B cell (primary cell): ENCODE measurements at regions not wholly inside any gene's neighbourhood (a gene's known extent, or its start where the extent isn't known, plus 50 kb on each side); places are given as distances from the start of the nearest gene placed in this dataset.

Source experiments
- ATAC-seq: fragments of 200-7000 bp; cut with Tn5 transposase; one replicate; pipeline ENCODE4 v1.10.0; 2021; ENCODE audit warnings: low read depth, mild to moderate bottlenecking, moderate number of reproducible peaks, moderate library complexity
- CTCF ChIA-PET: fragments of 350-600 bp; sonication (Branson Sonifier 250); formaldehyde crosslinking; loops from one replicate; lab custom pipeline; 2021; ENCODE audit warnings: antibody characterized with exemption, inconsistent platforms; lab: Charles Lee
- POLR2A ChIA-PET: fragments of 350-600 bp; sonication (Branson Sonifier 250); formaldehyde crosslinking; loops from one replicate; lab custom pipeline; 2021; ENCODE audit warnings: antibody characterized with exemption; lab: Charles Lee
- DNase-seq: peaks from one replicate; pipeline ENCODE4 v3.0.0; 2013
- H2AFZ ChIP-seq: 2 replicates; pipeline ENCODE4 v1.6.1; 2012; ENCODE audit warnings: mild to moderate bottlenecking, low read depth, low read length; ENCODE audit not compliant: insufficient read depth, poor library complexity, severe bottlenecking
- H3K27ac ChIP-seq, 2 donors: 1 replicate in 1 of 2; 2 replicates in 1 of 2; pipeline ENCODE4 v1.5.1; 2012 to 2013; ENCODE audit warnings: low read length in 2 of 2, mild to moderate bottlenecking in 2 of 2, moderate library complexity in 1 of 2
- H3K27me3 ChIP-seq, 4 experiments: fragments of 200-600 bp in 1 of 4; sonication (generic) in 1 of 4; replicated peaks in 1 of 4; 1 replicate in 2 of 4; 2 replicates in 2 of 4; pipeline versions ENCODE4 v1.6.1 to v1.7.0; 2013 to 2016; ENCODE audit warnings: low read length in 3 of 4, mild to moderate bottlenecking in 2 of 4, mixed read lengths in 1 of 4, moderate library complexity in 1 of 4; ENCODE audit not compliant: insufficient read depth in 4 of 4, control insufficient read depth in 3 of 4; ENCODE audit errors: control extremely low read depth in 1 of 4
- H3K36me3 ChIP-seq, 2 experiments: replicated peaks in 1 of 2; 1 replicate in 1 of 2; 2 replicates in 1 of 2; pipeline versions ENCODE4 v1.6.1 to v1.7.1; 2013; ENCODE audit warnings: low read length in 1 of 2; ENCODE audit not compliant: insufficient read depth in 2 of 2, control insufficient read depth in 1 of 2; ENCODE audit errors: control extremely low read depth in 1 of 2, extremely low read depth in 1 of 2
- H3K4me1 ChIP-seq, 2 donors: fragments of 200-600 bp in 1 of 2; sonication (generic) in 1 of 2; 1 replicate in 1 of 2; 2 replicates in 1 of 2; pipeline versions ENCODE4 v1.5.1 to v1.6.1; 2013 to 2017; ENCODE audit warnings: low read length in 2 of 2; ENCODE audit not compliant: control insufficient read depth in 2 of 2, insufficient read depth in 2 of 2
- H3K4me2 ChIP-seq: replicated peaks from 2 replicates; pipeline ENCODE3; 2012; ENCODE audit warnings: mild to moderate bottlenecking, low read depth, low read length; ENCODE audit not compliant: poor library complexity, severe bottlenecking
- H3K4me3 ChIP-seq, 5 experiments: fragments of 200-600 bp in 1 of 5; sonication (generic) in 1 of 5; 1 replicate in 3 of 5; 2 replicates in 2 of 5; pipeline versions ENCODE4 v1.5.1 to v1.7.0; 2011 to 2016; ENCODE audit warnings: low read length in 4 of 5, mild to moderate bottlenecking in 4 of 5, low read depth in 2 of 5, control low read depth in 1 of 5, moderate library complexity in 1 of 5; ENCODE audit not compliant: insufficient read depth in 1 of 5; ENCODE audit errors: control extremely low read depth in 1 of 5, extremely low read depth in 1 of 5
- H3K79me2 ChIP-seq: fragments of 200-600 bp; sonication (generic); one replicate; pipeline ENCODE4 v1.6.0; 2016; ENCODE audit warnings: low read length; ENCODE audit not compliant: control insufficient read depth, insufficient read depth
- H3K9ac ChIP-seq: fragments of 200-600 bp; sonication (generic); 2 replicates; pipeline ENCODE4 v1.6.1; 2017; ENCODE audit warnings: mild to moderate bottlenecking, low read length, moderate library complexity
- H3K9me3 ChIP-seq, 3 donors: one replicate each; pipeline versions ENCODE4 v1.6.1 to v1.7.1; 2013; ENCODE audit warnings: low read length in 2 of 3; ENCODE audit not compliant: control insufficient read depth in 2 of 3, insufficient read depth in 1 of 3; ENCODE audit errors: control extremely low read depth in 1 of 3
- H4K20me1 ChIP-seq: 2 replicates; pipeline ENCODE4 v1.6.0; 2012; ENCODE audit warnings: mild to moderate bottlenecking, low read length; ENCODE audit not compliant: insufficient read depth, control insufficient read depth, poor library complexity, severe bottlenecking
- H3K27ac Mint-ChIP-seq: one replicate; pipeline ENCODE4 v1.8.0; 2021; ENCODE audit warnings: mixed read lengths
- H3K27me3 Mint-ChIP-seq: one replicate; pipeline ENCODE4 v1.8.0; 2021; ENCODE audit warnings: mixed read lengths
- H3K4me1 Mint-ChIP-seq: one replicate; pipeline ENCODE4 v1.8.0; 2021; ENCODE audit warnings: mixed read lengths
- H3K4me3 Mint-ChIP-seq: one replicate; pipeline ENCODE4 v1.8.0; 2021; ENCODE audit warnings: mixed read lengths
- H3K9me3 Mint-ChIP-seq: one replicate; pipeline ENCODE4 v1.8.0; 2022; ENCODE audit warnings: mixed read lengths; ENCODE audit not compliant: insufficient read depth
- CTCF ChIP-seq: fragments of 200-600 bp; IDR thresholded peaks from one replicate; pipeline ENCODE4 v1.8.0; 2022; ENCODE audit warnings: antibody characterized with exemption, mild to moderate bottlenecking
- EZH2 ChIP-seq: IDR thresholded peaks from 2 replicates; pipeline ENCODE4 v1.6.1; 2012; ENCODE audit warnings: borderline replicate concordance, low read depth, mild to moderate bottlenecking, moderate library complexity, low read length; ENCODE audit not compliant: insufficient read depth, poor library complexity, severe bottlenecking
- WGBS: methylation state at CpG from one replicate; pipeline ENCODE4 v1.1.5; 2013; ENCODE audit warnings: missing lambda C conversion rate; ENCODE audit not compliant: insufficient coverage; 5-methylcytosine and 5-hydroxymethylcytosine counted together
- intact Hi-C: fragments of 100-400 bp; cut with micrococcal nuclease; formaldehyde crosslinking; loops from one replicate; pipeline ENCODE4 v1.10.0; 2022

GRCh38 chr15:35317217-35317616 lies 228.7 kb downstream of the DPH6 start:
- DNase-seq (no peak), ATAC-seq (no peak)
- Histone ChIP-seq H3K27me3 (no peaks in the 10 kb centered on the region), H3K79me2 (no peaks in the 10 kb centered on the region), H3K9me3 (peaks cover 0 to 2% (median 0%) of the 10 kb centered on the region in 3 donors), H3K4me2 (no peak overlapping the region), H4K20me1 (no peaks in the 10 kb centered on the region), H3K4me1 (no peaks in the 10 kb centered on the region), H3K27ac (no peak overlapping the region), H3K4me3 (no peak overlapping the region), H3K36me3 (no peaks in the 10 kb centered on the region), H2AFZ (no peak overlapping the region), H3K9ac (no peak overlapping the region)
- ChIA-PET POLR2A (no interaction called here), CTCF (no interaction called here)
- Mint-ChIP-seq H3K4me3 (no peak overlapping the region), H3K9me3 (no peaks in the 10 kb centered on the region), H3K27ac (no peak overlapping the region), H3K27me3 (no peaks in the 10 kb centered on the region), H3K4me1 (no peaks in the 10 kb centered on the region)
- TF ChIP-seq EZH2 (no peak), CTCF (peak; percentile 41)
- intact Hi-C loops, result no loop called here

- H3K27ac Mint-ChIP-seq, result no peak overlapping the region
These were observed 227.2 kb upstream of the NANOGP8 start for GRCh38 chr15:35312344-35312743.

More at GRCh38 chr15:35312344-35312743, 227.2 kb upstream of the NANOGP8 start:
- Histone ChIP-seq H3K4me1 (no peaks in the 10 kb centered on the region), H3K27ac (no peak overlapping the region), H3K79me2 (no peaks in the 10 kb centered on the region), H3K36me3 (no peaks in the 10 kb centered on the region), H3K4me2 (no peak overlapping the region), H4K20me1 (no peaks in the 10 kb centered on the region), H2AFZ (no peak overlapping the region), H3K9ac (no peak overlapping the region), H3K4me3 (no peak overlapping the region), H3K9me3 (peaks cover 0 to 2% (median 0%) of the 10 kb centered on the region in 3 donors), H3K27me3 (no peaks in the 10 kb centered on the region)
- WGBS, result no CpG with 5 or more reads among the region's 1 CpG
- H3K4me1 Mint-ChIP-seq, result no peaks in the 10 kb centered on the region
- TF ChIP-seq EZH2 (no peak), CTCF (no peak)
- ChIA-PET CTCF (interaction anchor here (1.6 kb wide), 1 partner anchor 132 kb away, joined by 3 read pairs; no protein-coding TSS in a partner anchor), POLR2A (no interaction called here)
- no peak overlapping the region for H3K4me3 Mint-ChIP-seq
- no peaks in the 10 kb centered on the region for H3K9me3 Mint-ChIP-seq
- DNase-seq, result no peak
- no peak for ATAC-seq
- intact Hi-C loops, result no loop called here
- no peaks in the 10 kb centered on the region for H3K27me3 Mint-ChIP-seq
